ENCODE measurements at regions not wholly inside any gene's neighbourhood (a gene's known extent, or its start where the extent isn't known, plus 50 kb on each side); places are given as distances from the start of the nearest gene placed in this dataset.

DNA sequence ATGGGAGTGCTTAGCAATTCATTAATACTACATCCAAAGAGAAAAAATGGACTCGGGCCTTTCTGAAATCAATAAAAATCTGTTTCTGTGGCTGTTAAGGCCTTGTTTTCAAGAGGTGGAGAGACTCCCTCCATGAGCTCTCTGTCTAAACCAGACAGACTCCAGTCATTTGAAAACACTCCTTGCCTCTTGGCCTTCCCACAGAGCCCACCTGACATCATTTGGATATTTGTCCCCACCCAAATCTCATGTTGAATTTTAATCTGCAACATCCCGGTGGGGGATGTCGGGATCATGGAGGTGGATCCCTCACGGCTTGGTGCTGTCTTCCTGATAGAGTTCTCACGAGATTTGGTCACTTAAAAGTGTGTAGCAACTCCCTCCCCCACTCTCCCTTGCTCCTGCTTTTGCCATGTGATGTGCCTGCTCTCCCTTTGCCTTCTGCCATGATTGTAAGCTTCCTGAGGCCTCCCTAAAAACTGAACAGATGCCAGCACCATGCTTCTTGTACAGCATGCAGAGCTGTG lies 226.3 kb downstream of the TBXT start:
- DNase-seq, result no peak

DNA sequence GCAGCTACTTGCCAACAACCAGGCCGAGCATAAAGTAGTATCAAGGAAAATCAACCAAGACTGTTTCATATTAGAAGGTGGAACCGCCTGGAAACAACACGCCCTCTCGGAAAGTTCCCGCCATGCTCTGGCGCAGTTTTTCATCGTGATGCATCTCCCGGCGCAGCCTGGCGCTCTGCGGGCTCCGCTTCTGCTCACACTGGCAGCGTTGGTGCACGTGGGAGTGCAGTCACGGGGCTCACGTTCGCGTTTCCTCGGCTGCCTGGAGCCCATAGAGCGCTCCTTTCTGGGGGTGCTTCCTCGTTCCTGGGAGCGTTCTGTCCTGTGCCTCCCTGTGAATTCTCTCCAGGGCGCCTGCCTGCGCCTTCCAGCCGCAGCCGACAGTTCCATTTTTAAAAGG lies 227.3 kb downstream of the TBXT start:
- no peak for DNase-seq

DNA sequence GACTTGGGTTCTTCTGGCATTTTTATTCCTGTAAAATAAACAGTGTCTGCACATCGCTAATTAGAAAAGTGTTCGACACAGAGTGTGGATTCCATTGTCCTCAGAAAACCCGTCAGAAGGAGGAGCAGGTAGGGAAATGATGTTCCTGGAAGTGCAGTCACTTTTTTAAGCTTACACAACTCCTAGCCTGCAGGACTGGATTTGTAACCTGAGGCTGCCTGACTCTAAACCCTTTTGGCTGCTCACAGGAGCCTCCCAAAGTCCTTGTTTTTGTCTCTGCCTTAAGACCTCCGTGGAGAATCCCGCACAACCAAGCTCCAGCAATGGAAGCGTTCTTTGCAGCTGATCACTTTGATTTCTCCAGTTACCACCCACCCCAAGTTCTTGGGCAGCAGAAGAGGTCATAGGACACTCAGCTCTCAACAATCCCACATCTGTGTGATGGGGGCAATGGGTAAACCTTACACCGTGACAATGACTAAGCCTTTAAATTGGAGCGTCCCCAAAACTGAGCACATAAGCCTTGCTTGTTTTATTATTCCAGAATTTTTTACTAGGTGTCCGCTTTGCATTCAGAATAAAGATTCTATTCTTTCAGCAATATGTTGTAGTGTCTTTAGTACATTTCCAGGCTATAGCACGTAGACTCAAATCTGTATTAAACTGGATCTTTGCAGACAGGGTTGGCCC lies 227.9 kb downstream of the TBXT start:
- no peak for DNase-seq

DNA sequence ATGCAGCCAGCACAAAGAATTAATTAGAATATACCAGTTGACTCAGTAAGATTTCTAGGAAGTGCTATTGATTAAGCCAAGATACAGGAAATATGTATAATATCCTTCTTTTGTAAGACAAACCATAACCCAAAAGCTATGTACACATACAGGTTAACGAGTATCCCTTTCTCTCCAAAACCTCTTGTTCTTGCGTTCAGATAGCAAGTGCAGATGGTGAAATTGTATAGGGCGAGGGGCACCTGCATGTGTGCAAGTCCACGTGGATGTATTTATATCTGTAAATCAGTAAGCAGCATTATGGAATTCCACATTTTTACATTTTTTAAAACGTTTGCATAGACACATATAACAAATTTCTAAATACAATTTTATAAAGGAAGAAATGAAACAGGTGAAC lies 228.6 kb downstream of the TBXT start:
- DNase-seq, result no peak

DNA sequence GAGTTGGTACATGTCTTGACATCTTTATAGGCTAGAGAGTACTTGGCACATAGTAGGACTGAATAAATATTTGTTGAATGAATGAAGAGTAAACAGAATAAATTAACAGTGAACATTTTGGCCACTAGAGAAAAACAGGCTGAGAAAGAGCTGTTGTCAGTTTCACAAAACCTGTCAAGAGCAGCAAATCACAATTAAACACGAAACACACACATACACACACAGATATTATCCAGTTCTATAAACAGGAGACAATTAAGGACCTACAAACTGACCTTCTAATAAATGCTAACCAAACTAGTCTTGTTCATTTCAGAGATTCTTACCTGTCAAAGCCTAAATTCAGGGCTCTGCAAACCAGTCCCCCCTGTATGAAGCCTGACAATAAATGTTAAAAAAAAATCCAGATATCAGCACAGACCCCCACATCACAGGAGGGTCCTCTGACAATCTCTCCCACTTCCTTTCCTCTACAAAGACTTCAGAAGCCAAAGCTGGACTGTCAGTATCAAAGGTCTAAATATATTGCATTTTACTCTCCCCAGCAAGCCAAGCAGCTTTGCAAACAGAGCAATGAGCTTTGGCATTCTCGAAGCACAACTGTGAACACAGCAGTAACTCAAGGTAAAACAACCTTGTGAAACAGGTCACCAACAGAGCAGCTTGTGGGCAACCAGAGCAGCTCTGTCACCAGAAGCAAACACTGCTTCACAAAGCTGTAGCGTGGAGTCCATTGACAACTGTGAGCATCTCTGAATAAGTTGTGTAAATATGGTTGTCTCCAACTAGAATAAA lies 229.9 kb downstream of the TBXT start:
- DNase-seq, result no peak

DNA sequence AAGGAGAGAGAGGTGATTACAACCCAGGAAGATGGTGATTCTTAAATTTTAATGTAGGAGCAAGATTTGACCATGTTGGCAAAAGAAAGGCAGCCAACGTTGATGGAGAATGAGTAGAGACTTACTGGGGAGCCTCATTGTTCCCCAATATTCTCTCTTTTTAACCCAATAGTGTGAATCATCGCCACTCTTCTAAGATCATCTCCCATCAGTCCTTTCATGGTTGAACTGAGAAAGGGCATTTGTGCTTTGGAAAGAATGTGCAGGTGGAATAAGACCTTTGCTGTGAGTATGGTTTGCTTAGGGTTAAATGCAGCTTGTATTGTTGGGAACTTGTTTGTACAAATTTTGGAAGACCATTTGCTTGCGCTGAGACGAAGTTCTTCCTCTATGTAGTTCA lies 231.0 kb downstream of the TBXT start:
- no peak for DNase-seq

DNA sequence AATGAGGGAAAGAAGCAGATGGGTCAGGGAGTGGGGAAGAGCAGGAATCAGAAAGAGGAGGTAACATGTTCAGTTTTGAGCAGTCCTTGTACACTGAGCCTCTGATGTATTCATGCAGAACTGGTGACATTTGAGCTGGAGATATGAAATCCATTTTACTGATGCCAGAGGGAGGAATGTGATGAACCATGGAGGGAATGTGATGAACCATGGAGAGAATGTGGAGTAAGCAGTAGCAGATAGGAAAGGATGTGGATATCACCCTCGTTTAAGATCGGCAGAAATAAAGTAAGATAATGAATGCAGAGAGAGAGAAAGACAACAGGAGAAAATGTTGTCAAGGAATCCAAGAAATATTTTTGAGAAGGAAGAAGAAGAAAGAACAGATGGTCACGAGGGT lies 231.6 kb downstream of the TBXT start:
- DNase-seq, result no peak

DNA sequence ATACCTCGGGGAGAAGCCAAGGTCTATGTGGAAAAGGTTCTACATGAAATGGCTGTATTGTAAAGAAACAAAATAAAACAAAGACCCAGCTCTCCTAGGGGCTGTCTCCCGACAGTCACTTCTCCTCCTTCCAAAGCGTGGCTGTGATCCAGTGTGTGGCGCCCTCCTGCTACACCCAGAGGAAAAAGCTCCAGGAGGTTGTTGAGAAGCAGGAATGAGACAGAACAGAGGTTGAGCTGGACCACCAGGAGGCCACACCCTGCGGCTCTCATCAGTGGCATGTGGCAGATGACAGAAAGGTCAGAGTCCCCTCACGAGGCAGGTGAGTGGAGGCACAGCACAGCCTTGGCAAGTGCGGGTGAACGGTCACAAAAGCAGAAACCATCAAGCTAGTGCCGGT lies 236.0 kb downstream of the TBXT start:
- DNase-seq, result no peak

DNA sequence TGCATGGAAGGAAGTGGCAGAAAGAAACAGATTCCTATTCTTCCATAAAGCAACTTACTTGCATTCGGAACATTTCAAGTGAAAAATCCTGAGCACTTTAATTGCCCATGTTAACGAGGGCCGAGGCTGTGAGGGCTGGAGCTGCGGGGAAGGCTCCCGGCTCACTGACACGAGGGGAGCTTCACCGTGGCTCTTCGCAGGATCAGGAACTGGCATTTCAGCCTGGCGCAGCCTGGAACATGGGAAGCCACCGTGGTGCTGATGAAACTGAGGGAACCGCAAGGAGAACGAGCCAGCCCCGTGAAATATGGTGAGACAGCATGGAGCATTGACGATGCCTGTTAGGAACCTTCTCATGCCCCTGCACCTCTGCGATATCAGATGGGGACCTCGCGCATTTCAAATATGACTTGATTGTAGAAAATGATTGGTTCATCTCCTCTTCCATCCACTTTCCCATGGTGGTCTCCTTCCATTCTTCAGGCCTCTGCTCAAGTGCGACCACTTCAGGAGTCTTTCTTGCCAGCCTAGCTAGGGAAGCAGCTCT lies 236.9 kb downstream of the TBXT start:
- no peak for DNase-seq

DNA sequence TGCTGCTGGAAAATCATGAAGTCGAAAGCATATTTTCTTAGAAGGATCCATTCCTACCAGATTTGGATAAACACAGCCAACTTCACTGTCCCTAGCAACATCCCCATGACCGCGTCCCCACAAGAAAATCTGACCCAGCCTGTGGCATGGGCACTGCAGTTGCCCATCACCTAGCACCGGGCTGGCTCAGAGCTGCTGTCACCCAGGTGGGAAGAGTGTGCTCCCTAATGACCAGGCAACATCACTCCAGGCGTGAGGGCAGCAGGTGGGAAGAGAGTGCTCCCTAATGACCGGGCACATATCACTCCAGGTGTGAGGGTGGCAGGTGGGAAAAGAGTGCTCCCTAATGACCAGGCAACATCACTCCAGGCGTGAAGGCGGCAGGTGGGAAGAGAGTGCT lies 238.0 kb downstream of the TBXT start:
- no peak for DNase-seq

DNA sequence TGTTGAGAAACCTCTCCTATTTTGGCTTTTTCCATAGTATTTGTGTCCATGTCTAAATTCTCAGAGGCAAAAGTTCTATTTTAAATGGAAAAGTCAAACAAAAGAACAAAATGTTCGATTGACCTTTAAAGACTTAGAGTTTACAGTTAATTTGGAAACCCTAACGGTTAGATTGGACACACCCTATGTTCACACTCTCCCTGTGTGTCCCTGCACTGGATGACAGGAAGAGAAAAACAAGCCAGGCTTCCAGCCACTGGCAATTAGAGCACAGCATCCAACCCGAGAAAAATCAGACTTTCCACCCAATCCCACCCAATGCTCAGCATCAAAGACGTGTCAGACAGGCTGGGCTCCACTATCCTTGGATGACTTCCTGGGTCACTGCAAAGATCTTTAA lies 241.3 kb downstream of the TBXT start:
- no peak for DNase-seq

DNA sequence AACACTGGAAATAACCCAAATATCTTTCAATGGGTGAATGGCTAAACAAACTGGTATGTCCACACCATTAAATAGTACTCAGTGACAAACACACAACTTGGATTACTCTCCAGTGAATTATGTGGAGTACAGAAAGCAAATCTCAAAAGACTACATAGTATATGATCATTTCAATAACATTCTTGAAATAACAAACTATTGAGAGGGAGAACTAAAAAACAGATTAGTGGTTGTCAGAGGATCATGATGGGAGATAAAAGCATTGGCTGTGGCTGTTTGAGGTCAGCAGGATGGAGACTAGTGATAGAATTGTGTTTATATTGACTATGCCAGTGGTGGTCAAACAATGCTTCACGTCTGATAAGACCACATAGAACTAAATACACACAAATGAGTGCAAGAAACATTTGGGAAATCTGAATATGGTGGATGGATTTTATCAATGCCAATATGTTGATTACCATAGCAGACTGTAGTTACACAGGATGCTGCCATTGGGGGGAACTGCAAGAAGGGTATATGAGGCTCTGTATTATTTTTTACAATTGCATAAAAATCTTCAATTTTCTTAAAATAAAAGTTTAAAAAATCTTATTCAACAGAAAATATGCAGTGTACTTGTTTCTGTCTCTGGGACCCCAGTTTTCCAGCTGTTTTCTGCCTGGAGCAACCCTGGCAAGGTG lies 242.0 kb downstream of the TBXT start:
- no peak for DNase-seq

DNA sequence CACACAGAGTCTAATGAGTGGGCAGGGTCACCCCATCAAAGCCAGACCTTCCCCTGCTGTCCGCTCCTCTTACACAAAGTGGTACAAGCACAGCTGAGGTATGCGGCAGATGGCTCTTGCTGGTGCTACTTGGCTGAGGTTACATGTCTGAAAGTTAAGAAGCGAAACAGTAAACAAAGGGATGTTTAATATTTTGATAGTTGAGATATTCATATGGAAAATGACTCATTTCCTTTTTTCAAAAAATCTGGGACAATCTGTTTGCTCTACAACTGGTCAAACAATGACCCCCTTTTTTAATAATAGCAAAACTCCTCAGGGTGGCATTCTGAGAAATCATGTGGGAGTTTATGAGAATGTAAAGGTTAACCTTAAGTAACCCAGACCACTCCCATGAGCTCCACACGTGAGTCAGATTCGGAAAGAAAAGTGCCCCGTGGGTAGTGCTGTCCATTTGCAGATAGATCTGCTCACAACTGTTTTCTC lies 245.3 kb downstream of the TBXT start:
- DNase-seq, result no peak

DNA sequence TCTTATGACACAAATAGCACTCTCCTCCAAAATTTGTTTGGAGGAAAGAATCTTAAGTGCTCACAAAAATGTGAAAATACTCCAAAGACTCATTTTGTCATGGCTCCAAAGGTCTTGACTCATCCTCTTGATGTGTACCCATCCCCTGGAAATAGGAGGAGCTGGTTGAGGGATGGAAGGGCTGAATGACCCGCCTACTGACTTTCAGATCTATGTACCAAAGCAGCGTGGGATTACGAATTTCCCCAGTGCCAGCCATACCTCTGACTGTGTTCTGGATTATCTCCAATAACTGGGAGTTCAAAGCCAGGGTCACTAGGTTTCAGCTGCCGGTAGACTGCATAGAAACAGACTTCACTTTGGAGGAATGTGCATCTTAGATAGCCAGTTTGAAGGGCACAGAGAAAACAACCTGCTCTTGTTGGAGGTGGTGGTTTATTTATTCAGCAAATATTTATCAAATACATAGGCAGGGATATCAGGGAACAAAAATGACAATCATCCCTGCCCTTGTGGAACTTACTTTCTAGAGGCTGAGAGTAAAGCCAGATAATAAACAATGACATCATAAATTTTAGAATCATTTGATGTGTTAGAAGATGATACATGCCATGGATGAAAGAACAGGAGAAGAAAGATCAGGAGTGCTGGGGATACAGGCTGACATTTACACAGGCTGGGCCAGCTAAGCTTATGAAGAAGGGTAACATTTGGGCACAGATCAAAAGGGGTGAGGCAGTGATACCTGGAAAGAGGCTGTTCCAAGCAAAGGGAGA lies 246.6 kb downstream of the TBXT start:
- DNase-seq, result no peak

DNA sequence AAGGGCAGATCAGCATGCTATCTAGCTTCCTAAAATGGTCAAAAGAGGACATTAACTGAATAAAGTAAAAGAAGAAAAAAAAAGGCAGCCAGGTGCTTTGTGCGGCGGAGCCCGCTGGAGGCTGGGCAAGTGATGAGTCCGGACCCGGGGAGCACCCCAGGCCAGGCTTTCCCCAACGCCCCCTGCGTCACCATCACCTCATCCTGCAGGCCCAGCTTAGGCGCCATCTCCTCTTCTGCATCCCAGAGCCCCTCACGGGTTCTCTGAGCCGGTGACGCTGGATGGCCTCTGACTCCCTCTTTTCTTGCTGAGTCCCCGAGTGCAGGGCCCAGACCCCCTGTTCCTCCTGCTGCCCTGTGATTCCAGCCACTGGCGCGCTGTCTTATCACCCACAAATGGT lies 250.1 kb downstream of the TBXT start:
- no peak for DNase-seq

DNA sequence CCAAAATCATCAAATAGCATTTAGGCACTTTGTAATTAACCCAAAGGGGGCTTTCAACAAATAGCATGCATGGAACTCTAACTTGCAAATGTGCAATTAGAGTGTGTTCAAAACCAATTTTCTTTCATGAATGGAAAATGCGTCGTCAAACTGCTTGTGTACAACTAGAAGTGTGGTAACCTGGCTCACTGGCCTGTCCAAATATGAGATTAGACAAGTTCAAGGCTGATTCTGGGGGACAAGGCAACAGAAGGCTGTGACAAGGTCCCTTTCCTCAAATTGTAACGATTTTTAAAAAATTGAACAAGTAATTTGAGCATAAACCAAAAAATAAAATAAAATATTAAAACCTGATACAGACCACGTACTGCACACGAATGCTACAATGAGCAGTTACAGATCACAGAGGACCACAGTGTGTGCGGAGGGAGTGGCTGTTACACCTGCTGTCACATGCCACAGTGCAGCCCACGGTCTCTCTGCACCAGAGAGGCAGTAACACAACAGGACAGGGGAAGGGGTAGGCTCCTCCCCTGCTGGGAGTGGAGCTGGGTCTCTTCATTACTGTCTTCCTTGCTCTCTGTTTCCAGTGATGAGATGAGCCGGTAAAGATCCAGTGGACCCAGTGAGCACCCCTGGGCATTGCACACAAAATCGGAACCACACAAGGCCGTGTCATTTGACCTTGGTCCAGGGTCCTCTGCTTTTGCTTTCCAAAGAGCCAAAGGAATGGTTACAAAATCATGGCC lies 252.2 kb upstream of the PDE10A start:
- no peak for DNase-seq

DNA sequence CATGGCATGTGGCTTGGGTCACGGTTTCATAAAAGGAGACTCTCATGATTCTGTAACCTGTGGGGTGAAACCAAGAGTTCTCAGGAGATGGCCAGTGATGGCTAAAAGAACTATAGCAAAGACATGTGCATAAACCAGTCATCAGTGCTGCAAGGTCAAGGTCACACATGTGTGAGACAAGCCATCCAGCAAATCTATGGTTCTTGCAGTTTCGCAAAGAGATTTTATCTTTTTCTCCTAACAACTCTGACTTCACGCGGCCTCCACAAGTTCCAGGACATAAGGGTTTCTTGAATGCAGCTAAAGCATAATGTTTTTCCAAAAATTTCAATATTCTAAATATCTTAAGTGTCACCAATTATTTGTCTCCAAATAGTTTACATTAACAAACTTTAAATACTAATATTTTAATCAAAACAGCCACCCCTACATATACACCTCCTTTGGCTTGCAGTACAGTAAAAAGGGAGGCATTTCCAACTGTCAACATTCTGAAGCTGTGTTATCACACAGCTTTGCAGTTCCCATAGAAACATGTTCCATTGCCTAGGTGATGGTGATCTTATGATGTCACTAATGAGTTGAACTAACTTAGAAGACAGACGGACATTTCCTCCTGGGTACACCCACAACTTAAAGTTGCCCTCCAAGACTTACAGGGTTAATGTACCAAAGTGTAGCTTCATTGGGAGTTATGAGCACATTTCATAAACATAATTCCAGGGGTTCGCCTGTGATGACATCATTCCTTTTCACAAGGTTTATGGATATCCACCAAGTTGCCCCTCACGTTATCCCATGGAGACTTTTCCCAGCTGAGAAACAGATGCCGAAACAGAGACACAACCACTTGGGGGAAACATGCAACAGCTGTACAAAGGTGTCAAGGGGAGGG lies 250.9 kb upstream of the PDE10A start:
- DNase-seq, result no peak

DNA sequence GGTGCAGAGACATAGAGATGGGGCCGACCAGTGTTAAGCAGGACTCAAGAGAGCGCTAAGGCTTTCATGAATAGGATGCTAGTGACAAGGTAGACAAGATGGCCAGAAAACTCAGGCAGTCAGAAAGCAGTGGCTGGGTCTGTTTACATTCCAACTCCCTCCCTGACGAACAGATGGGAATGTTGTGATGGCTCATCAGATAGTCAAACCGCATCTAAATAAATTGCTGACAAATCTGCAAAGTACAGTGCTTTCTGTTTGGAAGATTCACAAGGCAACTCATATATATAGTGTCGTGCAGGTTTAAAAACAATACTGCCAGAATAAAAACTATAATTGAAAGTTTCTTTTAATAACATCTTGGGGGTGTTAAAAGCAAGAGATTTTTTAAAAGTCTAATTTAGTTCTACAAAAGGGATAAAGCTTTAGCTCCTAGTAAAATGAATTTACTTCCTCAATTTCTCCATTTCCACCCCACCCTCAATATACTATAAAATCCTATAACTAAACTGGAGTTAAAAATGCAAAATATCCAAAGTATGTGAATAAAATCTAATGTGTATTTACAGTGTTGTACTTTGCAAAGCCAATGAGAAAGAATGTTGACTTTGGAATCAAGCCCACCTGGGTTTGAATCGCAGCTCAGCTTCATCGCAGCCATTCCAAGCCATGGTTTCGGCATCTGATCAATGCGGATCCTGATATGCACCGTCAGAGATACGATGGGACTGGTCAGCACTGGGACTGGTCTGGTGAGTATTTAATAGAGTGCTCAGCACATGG lies 247.3 kb upstream of the PDE10A start:
- DNase-seq, result no peak

DNA sequence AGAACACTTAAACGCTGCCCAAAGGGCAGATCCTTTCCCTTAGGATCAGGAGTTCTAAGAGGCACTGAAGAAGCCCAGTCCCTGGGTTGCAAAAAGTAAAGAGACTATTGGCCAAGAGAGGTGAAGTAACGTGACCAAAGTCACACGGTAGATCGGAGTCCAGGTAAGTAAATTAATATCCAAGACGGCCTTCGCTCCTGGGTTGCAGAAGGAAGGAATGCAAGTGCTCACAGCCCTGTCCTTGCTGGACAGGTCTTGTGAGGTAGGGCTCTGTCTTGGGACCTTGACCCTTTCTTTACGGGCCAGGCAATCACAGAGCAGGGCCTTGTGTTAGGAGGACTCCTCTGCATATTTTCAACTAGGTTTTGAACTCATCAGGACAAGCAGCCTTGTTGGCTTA lies 243.7 kb upstream of the PDE10A start:
- DNase-seq, result no peak

DNA sequence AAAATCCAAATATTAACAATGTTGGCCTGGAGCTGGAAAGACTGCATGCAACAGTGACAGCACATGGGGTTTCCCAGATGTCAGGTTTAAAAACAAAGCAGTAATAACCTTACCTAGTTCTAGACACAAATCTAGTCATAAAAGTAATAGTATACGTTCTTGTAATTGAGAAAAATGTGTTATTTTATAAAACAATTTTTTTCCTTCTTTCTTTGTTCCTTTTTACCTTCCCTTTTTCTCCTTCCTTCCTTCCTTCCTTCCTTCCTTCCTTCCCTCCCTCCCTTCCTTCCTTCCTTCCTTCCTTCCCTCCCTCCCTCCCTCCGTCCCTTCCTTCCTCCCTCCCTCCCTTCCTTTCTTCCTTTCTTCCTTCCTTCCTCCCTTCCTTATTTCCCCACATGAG lies 242.7 kb upstream of the PDE10A start:
- no peak for DNase-seq

All from NCI-H2081 (cell line).